ENCODE measurements at regions not wholly inside any gene's neighbourhood (a gene's known extent, or its start where the extent isn't known, plus 50 kb on each side); places are given as distances from the start of the nearest gene placed in this dataset.

DNA sequence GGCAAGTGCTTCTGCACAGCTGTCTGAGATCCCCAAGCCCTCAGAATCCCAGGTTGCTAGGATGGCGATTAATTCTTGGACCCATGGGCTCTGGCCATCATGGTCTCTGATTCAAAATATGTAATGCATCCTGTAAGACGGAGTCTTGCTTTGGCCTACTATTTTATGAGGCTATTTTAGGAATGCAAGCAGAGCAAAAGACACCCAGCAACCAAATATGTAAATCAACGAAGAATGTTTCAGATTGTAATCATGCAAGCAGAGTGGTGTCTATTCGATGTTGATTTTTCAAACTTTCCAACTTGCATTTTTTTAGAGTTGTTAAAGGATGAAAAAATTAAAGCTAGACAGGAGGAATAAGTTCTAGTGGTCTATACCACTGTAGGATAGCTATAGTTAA, 154.8 kb downstream of the COL6A3 start:
- no peak overlapping the region for H3K4me3 ChIP-seq
- ATAC-seq (no peak), DNase-seq (no peak)
- H3K36me3 ChIP-seq: no peaks in the 10 kb centered on the region
- H3K4me1 ChIP-seq: peaks cover 30% of the 10 kb centered on the region
- no peaks in the 10 kb centered on the region for H3K9me3 ChIP-seq
- intact Hi-C loops (cut with DNase I): no loop called here
- no peaks in the 10 kb centered on the region for H3K27me3 ChIP-seq (ENCODE audit: low read depth)
- peak overlapping the region; percentile 43 for H3K27ac ChIP-seq
- TF ChIP-seq, protein P1, sequence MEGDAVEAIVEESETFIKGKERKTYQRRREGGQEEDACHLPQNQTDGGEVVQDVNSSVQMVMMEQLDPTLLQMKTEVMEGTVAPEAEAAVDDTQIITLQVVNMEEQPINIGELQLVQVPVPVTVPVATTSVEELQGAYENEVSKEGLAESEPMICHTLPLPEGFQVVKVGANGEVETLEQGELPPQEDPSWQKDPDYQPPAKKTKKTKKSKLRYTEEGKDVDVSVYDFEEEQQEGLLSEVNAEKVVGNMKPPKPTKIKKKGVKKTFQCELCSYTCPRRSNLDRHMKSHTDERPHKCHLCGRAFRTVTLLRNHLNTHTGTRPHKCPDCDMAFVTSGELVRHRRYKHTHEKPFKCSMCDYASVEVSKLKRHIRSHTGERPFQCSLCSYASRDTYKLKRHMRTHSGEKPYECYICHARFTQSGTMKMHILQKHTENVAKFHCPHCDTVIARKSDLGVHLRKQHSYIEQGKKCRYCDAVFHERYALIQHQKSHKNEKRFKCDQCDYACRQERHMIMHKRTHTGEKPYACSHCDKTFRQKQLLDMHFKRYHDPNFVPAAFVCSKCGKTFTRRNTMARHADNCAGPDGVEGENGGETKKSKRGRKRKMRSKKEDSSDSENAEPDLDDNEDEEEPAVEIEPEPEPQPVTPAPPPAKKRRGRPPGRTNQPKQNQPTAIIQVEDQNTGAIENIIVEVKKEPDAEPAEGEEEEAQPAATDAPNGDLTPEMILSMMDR (IDR thresholded peaks at IDR 0.05): no peak

DNA sequence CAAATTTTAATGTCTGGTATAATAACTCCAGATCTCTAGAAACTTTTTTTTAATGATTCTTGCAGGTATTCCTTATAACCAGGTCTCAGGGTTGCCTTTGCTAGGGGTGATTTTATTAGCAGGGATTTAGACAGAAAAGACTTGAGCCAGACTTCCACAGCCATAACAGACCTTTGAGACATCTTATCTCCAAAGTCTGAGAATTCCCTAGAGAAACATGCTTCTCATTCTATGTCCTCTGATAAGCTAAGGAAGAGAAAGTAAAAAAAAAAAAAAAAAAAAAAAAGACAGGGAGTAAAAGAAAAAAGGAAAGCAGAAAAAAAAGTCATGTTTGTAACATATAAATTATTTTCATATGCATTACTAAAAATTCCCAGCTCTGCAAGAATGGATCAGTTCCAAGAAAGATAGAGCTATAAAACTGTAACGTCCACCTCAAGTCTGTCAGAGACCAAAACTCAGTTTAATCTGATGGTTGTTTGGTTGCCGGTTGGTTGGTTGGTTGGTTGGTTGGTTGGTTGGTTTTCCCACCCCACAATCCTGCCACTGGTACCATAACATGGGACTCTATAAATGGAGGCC, 153.8 kb downstream of the COL6A3 start:
- no peak for ATAC-seq
- Histone ChIP-seq H3K27me3 (ENCODE audit: low read depth) (no peaks in the 10 kb centered on the region), H3K4me1 (peaks cover 25% of the 10 kb centered on the region), H3K4me3 (no peak overlapping the region), H3K36me3 (no peaks in the 10 kb centered on the region), H3K27ac (no peak overlapping the region), H3K9me3 (no peaks in the 10 kb centered on the region)
- intact Hi-C loops (cut with DNase I): no loop called here
- no peak for DNase-seq
- TF ChIP-seq, protein P1 (IDR thresholded peaks at IDR 0.05): no peak

DNA sequence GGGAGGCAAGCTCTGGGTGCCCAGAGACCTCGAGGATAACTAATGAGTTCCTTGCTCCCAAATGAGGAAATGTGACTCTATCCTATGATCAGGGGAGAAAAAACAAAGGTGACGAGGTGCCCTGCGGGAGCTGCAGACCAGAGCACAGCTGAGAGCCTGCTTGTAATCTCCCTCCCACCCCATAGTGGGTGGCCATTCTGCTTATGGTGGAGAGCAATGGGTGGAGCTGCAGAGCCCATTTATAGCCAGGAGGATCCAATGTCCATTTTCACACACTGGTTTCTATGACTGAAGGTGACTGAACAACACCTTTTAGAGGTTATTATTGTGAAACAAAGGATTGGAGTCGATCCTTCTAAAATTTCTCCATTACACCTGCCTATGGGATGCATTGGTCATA, 153.3 kb downstream of the COL6A3 start:
- ATAC-seq (no peak), DNase-seq (no peak)
- Histone ChIP-seq H3K27ac (no peak overlapping the region), H3K27me3 (ENCODE audit: low read depth) (no peaks in the 10 kb centered on the region), H3K4me3 (no peak overlapping the region), H3K9me3 (no peaks in the 10 kb centered on the region), H3K4me1 (peaks cover 23% of the 10 kb centered on the region), H3K36me3 (no peaks in the 10 kb centered on the region)
- intact Hi-C loops (cut with DNase I): no loop called here
- TF ChIP-seq, protein P1 (IDR thresholded peaks at IDR 0.05): no peak

DNA sequence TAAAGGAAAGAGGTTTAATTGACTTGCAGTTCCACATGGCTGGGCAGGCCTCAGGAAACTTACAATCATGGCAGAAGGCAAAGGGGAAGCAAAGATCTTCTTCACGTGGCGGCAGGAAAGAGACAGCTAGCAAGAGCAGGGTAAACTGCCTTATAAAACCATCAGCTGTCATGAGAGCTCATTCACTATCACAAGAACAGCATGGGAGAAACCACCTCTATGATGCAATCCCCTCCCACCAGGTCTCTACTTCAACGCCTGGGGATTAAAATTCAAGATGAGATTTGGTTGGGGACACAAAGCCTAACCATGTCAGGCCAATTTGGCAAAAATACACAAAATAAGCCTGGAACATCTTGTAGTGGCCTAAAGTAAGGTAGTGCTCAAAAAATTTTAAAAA, 152.6 kb downstream of the COL6A3 start:
- no peak for ATAC-seq
- no peak for DNase-seq
- H3K36me3 ChIP-seq: no peaks in the 10 kb centered on the region
- peaks cover 23% of the 10 kb centered on the region for H3K4me1 ChIP-seq
- H3K4me3 ChIP-seq: no peak overlapping the region
- intact Hi-C loops (cut with DNase I): no loop called here
- TF ChIP-seq, protein P1 (IDR thresholded peaks at IDR 0.05): no peak
- no peak overlapping the region for H3K27ac ChIP-seq
- H3K27me3 ChIP-seq (ENCODE audit: low read depth): no peaks in the 10 kb centered on the region
- H3K9me3 ChIP-seq: no peaks in the 10 kb centered on the region

DNA sequence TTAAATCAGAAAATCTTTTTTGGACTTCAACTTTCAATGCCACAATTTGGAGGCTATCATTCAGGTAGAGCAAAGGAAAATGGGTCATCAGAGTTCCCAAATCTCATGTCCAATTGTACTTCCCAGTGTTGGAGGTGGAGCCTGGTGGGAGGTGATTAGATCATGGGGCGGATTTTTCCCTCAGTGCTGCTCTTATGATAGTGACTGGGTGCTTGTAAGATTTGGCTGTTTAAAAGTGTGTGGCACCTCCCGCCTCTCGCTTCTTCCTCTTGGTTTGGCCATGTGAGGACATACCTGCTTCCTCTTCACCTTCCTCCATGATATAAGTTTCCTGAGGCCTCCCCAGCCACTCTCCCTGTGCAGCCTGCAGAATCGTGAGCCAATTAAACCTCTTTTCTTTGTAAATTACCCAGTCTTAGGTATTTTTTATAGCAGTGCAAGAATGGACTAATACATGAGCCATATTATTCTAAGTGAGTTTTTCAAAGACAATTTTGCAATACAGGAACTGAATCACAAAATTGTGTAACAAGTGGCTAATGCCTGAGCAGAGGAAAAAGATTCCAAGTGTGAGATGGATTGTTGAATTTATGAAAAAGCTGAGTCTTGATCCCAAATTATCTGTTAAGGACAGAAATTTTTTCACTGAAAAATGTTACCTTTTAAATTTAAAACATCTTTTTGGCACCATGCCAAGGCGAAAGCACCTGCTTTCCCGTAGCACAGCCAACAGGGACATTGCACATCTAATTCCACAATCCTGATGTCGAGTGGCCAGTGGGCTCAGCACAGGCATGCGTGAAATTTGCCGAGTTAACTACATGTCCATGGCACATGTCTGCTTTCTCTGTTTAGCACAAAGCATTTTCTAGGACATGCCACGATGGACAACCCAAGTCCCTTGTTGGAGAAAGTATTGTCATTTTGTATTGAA, 150.9 kb downstream of the COL6A3 start:
- ATAC-seq: peak; percentile 38 to 65
- TF ChIP-seq, protein P1 (IDR thresholded peaks at IDR 0.05): no peak
- no peaks in the 10 kb centered on the region for H3K9me3 ChIP-seq
- H3K36me3 ChIP-seq: no peaks in the 10 kb centered on the region
- DNase-seq: no peak
- no peak overlapping the region for H3K27ac ChIP-seq
- no peaks in the 10 kb centered on the region for H3K27me3 ChIP-seq (ENCODE audit: low read depth)
- intact Hi-C loops (cut with DNase I): no loop called here
- no peak overlapping the region for H3K4me3 ChIP-seq
- peaks cover 23% of the 10 kb centered on the region for H3K4me1 ChIP-seq

Data from lower lobe of right lung (tissue), 2 donors.